Smooth muscle cell (in vitro differentiated cells): ENCODE measurements at regions not wholly inside any gene's neighbourhood (a gene's known extent, or its start where the extent isn't known, plus 50 kb on each side); places are given as distances from the start of the nearest gene placed in this dataset.

ENCODE experiments used
- DNase-seq: peaks from one replicate; lab custom pipeline; 2025; ENCODE audit not compliant: unreplicated experiment; lab: John Stamatoyannopoulos, UW
- H2AFZ ChIP-seq: fragments of 200-600 bp; sonication (generic); 2 replicates; pipeline ENCODE4 v1.6.0; 2016; ENCODE audit warnings: antibody characterized with exemption, low read depth, mild to moderate bottlenecking
- H3F3A ChIP-seq: fragments of 200-600 bp; sonication (generic); 2 replicates; pipeline ENCODE4 v1.6.0; 2017; ENCODE audit warnings: antibody characterized with exemption, low read depth
- H3K27ac ChIP-seq: fragments of 200-600 bp; sonication (generic); 2 replicates; pipeline ENCODE4 v1.5.1; 2016; ENCODE audit warnings: low read depth, mild to moderate bottlenecking
- H3K27me3 ChIP-seq: fragments of 200-600 bp; sonication (generic); 2 replicates; pipeline ENCODE4 v1.6.1; 2016; ENCODE audit warnings: low read depth, mild to moderate bottlenecking
- H3K36me3 ChIP-seq: fragments of 200-600 bp; sonication (generic); 2 replicates; pipeline ENCODE4 v1.5.1; 2016; ENCODE audit warnings: low read depth
- H3K4me1 ChIP-seq: fragments of 200-600 bp; sonication (generic); 2 replicates; pipeline ENCODE4 v1.5.1; 2016; ENCODE audit warnings: low read depth
- H3K4me2 ChIP-seq: fragments of 200-600 bp; sonication (generic); 2 replicates; pipeline ENCODE4 v1.6.0; 2016; ENCODE audit warnings: mild to moderate bottlenecking
- H3K4me3 ChIP-seq: fragments of 200-600 bp; sonication (generic); 2 replicates; pipeline ENCODE4 v1.5.1; 2016; ENCODE audit warnings: mild to moderate bottlenecking
- H3K79me2 ChIP-seq: fragments of 200-600 bp; sonication (generic); 2 replicates; pipeline ENCODE4 v1.6.0; 2016; ENCODE audit warnings: low read depth, mild to moderate bottlenecking
- H3K9ac ChIP-seq: fragments of 200-600 bp; sonication (generic); 2 replicates; pipeline ENCODE4 v1.6.0; 2016; ENCODE audit warnings: low read depth
- H3K9me3 ChIP-seq: fragments of 200-600 bp; sonication (generic); replicated peaks from 2 replicates; pipeline ENCODE4 v1.5.1; 2016; ENCODE audit warnings: low read depth
- H4K20me1 ChIP-seq: fragments of 200-600 bp; sonication (generic); 2 replicates; pipeline ENCODE4 v1.6.0; 2016; ENCODE audit warnings: low read depth
- CTCF ChIP-seq: fragments of 200-600 bp; sonication (generic); IDR thresholded peaks from 2 replicates; pipeline ENCODE4 v1.5.1; 2017; ENCODE audit warnings: borderline replicate concordance, mild to moderate bottlenecking, antibody characterized with exemption; ENCODE audit not compliant: insufficient read depth, poor library complexity, severe bottlenecking
- WGBS: methylation state at CpG from one replicate; pipeline ENCODE4 v1.1.7; 2016; ENCODE audit warnings: low lambda C conversion rate; 5-methylcytosine and 5-hydroxymethylcytosine counted together

- Histone ChIP-seq H3K4me2 (no peak overlapping the region), H2AFZ (no peak overlapping the region), H3K27ac (no peak overlapping the region), H4K20me1 (no peaks in the 10 kb centered on the region), H3K4me1 (no peaks in the 10 kb centered on the region), H3K9me3 (no peaks in the 10 kb centered on the region), H3K27me3 (no peaks in the 10 kb centered on the region), H3K79me2 (no peaks in the 10 kb centered on the region), H3K9ac (no peak overlapping the region), H3K4me3 (no peak overlapping the region), H3F3A (peaks cover 2% of the 10 kb centered on the region), H3K36me3 (no peaks in the 10 kb centered on the region)
- no peak for DNase-seq
- 86% methylated on average over 5 of the region's 5 CpGs for WGBS
- no peak for TF ChIP-seq CTCF
These were observed 451.5 kb upstream of the CITED2 start for GRCh38 chr6:139825935-139826374.

DNA sequence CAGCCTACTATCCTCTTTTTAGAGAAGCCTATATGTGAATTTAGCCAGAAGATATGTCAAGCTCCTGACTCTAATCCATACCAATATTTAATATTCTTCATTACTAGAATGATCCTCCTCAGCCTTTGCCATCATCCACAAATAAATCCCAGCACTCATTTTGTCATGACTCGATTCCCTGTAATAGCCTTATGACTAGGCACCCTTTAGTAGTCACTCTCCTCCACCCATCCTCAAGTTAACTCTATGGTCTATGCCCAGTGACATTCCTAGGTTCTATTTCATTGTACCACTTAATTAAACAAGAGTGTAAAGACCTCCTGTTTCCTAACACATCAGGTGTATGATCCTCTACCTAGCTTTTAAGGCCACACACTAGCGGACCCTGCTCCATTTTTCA lies 450.4 kb upstream of the CITED2 start:
- H3K27me3 ChIP-seq, result no peaks in the 10 kb centered on the region
- TF ChIP-seq CTCF, result no peak
- no peak for DNase-seq
- no peaks in the 10 kb centered on the region for H3K79me2 ChIP-seq
- H3K27ac ChIP-seq, result no peak overlapping the region
- peaks cover 10% of the 10 kb centered on the region for H3F3A ChIP-seq
- no peak overlapping the region for H3K9ac ChIP-seq
- H3K4me1 ChIP-seq, result no peaks in the 10 kb centered on the region
- H3K4me3 ChIP-seq, result no peak overlapping the region
- no peak overlapping the region for H3K4me2 ChIP-seq
- no peaks in the 10 kb centered on the region for H3K9me3 ChIP-seq
- 98% methylated on average over 2 of the region's 2 CpGs for WGBS
- no peaks in the 10 kb centered on the region for H3K36me3 ChIP-seq
- H4K20me1 ChIP-seq, result no peaks in the 10 kb centered on the region
- H2AFZ ChIP-seq, result no peak overlapping the region

GRCh38 chr6:139823808-139824126 lies 449.3 kb upstream of the CITED2 start:
- Histone ChIP-seq H3K4me2 (no peak overlapping the region), H3K27ac (no peak overlapping the region), H3K4me1 (no peaks in the 10 kb centered on the region), H3K9me3 (no peaks in the 10 kb centered on the region), H3K36me3 (no peaks in the 10 kb centered on the region), H3K79me2 (no peaks in the 10 kb centered on the region), H2AFZ (no peak overlapping the region), H3K9ac (no peak overlapping the region), H3K27me3 (no peaks in the 10 kb centered on the region), H3K4me3 (no peak overlapping the region), H4K20me1 (no peaks in the 10 kb centered on the region), H3F3A (peaks cover 10% of the 10 kb centered on the region)
- TF ChIP-seq CTCF, result no peak
- DNase-seq, result no peak
- 94% methylated on average over 1 of the region's 1 CpG for WGBS

- TF ChIP-seq CTCF, result no peak
- no peak for DNase-seq
- no peaks in the 10 kb centered on the region for H3K36me3 ChIP-seq
- H2AFZ ChIP-seq, result no peak overlapping the region
- H3K4me2 ChIP-seq, result no peak overlapping the region
- H3K79me2 ChIP-seq, result no peaks in the 10 kb centered on the region
- H4K20me1 ChIP-seq, result no peaks in the 10 kb centered on the region
- no peak overlapping the region for H3K9ac ChIP-seq
- H3F3A ChIP-seq, result peaks cover 10% of the 10 kb centered on the region
- no peaks in the 10 kb centered on the region for H3K27me3 ChIP-seq
- no peak overlapping the region for H3K27ac ChIP-seq
- WGBS, result 66% methylated on average over 5 of the region's 5 CpGs
- H3K4me3 ChIP-seq, result no peak overlapping the region
- no peaks in the 10 kb centered on the region for H3K9me3 ChIP-seq
- no peaks in the 10 kb centered on the region for H3K4me1 ChIP-seq
These were observed 448.8 kb upstream of the CITED2 start for GRCh38 chr6:139823099-139823807.
